ENCODE measurements at regions not wholly inside any gene's neighbourhood (a gene's known extent, or its start where the extent isn't known, plus 50 kb on each side); places are given as distances from the start of the nearest gene placed in this dataset.

DNA sequence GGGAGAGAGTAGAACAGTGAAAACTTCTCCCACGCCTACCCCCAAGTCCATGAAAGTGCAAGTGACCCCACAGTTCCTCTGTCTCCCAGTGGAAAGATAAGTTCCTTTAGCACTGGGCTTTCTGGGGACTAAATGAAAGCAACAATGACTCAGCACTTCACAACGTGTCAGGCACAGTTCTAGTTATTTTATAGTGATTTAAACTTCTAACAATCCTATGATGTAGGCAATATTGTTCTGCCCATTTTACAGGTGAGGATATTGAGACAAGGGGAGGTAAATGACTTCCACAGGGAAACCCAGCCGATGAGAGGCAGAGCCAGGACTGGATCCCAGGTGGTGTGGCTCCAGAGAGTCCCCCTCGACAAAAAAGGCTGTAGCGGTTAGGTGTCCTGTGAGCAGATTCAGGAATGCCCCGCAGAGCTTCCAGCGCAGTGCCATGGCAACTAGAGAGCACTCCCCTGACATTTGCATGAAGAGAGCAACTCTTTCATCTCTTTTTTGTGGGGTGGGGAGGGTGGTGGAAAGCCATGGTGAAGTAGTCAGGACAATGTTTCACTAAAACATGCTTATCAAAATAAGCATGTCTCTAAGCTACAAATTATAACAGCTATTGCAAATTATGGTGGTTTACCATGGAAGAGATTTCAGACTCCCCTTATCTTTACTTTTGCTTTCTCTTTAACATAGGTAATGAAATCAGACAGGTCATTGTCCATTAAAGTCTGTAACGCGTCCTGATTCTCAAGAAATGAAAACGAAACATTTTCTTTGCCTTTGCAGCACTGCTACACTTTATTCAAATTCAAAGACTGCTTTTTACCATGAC, 62.1 kb downstream of the NR2F2 start:
- no peaks in the 10 kb centered on the region for H3K36me3 ChIP-seq (replicated peaks in 1 of 2; ENCODE audit: control insufficient read depth in 1 of 2, insufficient read depth in 2 of 2, low read length in 2 of 2)
- ChIA-PET CTCF (ENCODE audit: low intra/inter-chr PET ratio, low total read pairs) (no interaction called here), POLR2A (no interaction called here)
- no peak overlapping the region for H3K9ac ChIP-seq (ENCODE audit: insufficient read depth, low read depth, low read length)
- H3K9me3 ChIP-seq (ENCODE audit: low read length), result no peaks in the 10 kb centered on the region
- peaks cover 7% of the 10 kb centered on the region; the same call in 1 of the 2 replicates for H3K4me1 ChIP-seq (ENCODE audit: insufficient read depth, low read length)
- BruUV-seq (replicated peaks), result no TSS peak
- H3K27me3 ChIP-seq (ENCODE audit: control insufficient read depth in 1 of 2, insufficient read depth in 2 of 2, low read length in 2 of 2), result peaks cover 0 to 4% of the 10 kb centered on the region in 2 experiments; a peak in 1 of 5 replicates
- H3K4me3 ChIP-seq (replicated peaks in 1 of 3; ENCODE audit: insufficient read depth in 1 of 3, low read depth in 2 of 3, low read length in 3 of 3), result no peak overlapping the region
- DNase-seq (ENCODE audit: low spot score) (no peak), FAIRE-seq (no peak), ATAC-seq (no peak)
- TF ChIP-seq NFKBIZ (CRISPR knock-in tag; IDR thresholded peaks at IDR 0.05) (no peak), ATM (IDR thresholded peaks at IDR 0.05; ENCODE audit: borderline replicate concordance) (no peak), NFE2 (CRISPR knock-in tag; IDR thresholded peaks at IDR 0.05) (0 out of 2 replicates have a peak, but pooled peaks have one; percentile 30), NFE2L2 (IDR thresholded peaks at IDR 0.05; ENCODE audit: low read length) (peak; percentile 83), MAFK (conservative IDR thresholded peaks at IDR 0.05 in 1 of 2, IDR thresholded peaks at IDR 0.05 in 1 of 2; ENCODE audit: low read length in 2 of 2) (peak; percentile 29 to 50; a peak in 3 of 4 replicates)
- TF ChIP-seq, protein P1, sequence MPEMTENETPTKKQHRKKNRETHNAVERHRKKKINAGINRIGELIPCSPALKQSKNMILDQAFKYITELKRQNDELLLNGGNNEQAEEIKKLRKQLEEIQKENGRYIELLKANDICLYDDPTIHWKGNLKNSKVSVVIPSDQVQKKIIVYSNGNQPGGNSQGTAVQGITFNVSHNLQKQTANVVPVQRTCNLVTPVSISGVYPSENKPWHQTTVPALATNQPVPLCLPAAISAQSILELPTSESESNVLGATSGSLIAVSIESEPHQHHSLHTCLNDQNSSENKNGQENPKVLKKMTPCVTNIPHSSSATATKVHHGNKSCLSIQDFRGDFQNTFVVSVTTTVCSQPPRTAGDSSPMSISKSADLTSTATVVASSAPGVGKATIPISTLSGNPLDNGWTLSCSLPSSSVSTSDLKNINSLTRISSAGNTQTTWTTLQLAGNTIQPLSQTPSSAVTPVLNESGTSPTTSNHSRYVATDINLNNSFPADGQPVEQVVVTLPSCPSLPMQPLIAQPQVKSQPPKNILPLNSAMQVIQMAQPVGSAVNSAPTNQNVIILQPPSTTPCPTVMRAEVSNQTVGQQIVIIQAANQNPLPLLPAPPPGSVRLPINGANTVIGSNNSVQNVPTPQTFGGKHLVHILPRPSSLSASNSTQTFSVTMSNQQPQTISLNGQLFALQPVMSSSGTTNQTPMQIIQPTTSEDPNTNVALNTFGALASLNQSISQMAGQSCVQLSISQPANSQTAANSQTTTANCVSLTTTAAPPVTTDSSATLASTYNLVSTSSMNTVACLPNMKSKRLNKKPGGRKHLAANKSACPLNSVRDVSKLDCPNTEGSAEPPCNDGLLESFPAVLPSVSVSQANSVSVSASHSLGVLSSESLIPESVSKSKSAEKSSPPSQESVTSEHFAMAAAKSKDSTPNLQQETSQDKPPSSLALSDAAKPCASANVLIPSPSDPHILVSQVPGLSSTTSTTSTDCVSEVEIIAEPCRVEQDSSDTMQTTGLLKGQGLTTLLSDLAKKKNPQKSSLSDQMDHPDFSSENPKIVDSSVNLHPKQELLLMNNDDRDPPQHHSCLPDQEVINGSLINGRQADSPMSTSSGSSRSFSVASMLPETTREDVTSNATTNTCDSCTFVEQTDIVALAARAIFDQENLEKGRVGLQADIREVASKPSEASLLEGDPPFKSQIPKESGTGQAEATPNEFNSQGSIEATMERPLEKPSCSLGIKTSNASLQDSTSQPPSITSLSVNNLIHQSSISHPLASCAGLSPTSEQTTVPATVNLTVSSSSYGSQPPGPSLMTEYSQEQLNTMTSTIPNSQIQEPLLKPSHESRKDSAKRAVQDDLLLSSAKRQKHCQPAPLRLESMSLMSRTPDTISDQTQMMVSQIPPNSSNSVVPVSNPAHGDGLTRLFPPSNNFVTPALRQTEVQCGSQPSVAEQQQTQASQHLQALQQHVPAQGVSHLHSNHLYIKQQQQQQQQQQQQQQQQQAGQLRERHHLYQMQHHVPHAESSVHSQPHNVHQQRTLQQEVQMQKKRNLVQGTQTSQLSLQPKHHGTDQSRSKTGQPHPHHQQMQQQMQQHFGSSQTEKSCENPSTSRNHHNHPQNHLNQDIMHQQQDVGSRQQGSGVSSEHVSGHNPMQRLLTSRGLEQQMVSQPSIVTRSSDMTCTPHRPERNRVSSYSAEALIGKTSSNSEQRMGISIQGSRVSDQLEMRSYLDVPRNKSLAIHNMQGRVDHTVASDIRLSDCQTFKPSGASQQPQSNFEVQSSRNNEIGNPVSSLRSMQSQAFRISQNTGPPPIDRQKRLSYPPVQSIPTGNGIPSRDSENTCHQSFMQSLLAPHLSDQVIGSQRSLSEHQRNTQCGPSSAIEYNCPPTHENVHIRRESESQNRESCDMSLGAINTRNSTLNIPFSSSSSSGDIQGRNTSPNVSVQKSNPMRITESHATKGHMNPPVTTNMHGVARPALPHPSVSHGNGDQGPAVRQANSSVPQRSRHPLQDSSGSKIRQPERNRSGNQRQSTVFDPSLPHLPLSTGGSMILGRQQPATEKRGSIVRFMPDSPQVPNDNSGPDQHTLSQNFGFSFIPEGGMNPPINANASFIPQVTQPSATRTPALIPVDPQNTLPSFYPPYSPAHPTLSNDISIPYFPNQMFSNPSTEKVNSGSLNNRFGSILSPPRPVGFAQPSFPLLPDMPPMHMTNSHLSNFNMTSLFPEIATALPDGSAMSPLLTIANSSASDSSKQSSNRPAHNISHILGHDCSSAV (CRISPR knock-in tag; IDR thresholded peaks at IDR 0.05; ENCODE audit: borderline replicate concordance), result no peak
- 41% methylated on average over 10 of the region's 10 CpGs for WGBS (ENCODE audit: low lambda C conversion rate)
- no peaks in the 10 kb centered on the region for H3K79me2 ChIP-seq (ENCODE audit: insufficient read depth, low read length)
- in situ Hi-C loops (cut with HindIII; ENCODE audit: extremely low pct_ligation_motif_present, low pct_unique_long_range_greater_than_20kb), result no loop called here
- intact Hi-C loops (cut with micrococcal nuclease; ENCODE audit: unreplicated experiment), result no loop called here
- H3K4me2 ChIP-seq (ENCODE audit: low read depth, low read length), result peak overlapping the region; percentile 24; the same call in 1 of the 2 replicates
- H3K27ac ChIP-seq (ENCODE audit: extremely low read length, insufficient read depth, low read length), result no peak overlapping the region
- no peaks in the 10 kb centered on the region for H4K20me1 ChIP-seq (ENCODE audit: insufficient read depth, low read length)
- H2AFZ ChIP-seq (ENCODE audit: low read length), result no peak overlapping the region

Measured in HepG2 (cell line).